ENCODE measurements at regions not wholly inside any gene's neighbourhood (a gene's known extent, or its start where the extent isn't known, plus 50 kb on each side); places are given as distances from the start of the nearest gene placed in this dataset.

DNA sequence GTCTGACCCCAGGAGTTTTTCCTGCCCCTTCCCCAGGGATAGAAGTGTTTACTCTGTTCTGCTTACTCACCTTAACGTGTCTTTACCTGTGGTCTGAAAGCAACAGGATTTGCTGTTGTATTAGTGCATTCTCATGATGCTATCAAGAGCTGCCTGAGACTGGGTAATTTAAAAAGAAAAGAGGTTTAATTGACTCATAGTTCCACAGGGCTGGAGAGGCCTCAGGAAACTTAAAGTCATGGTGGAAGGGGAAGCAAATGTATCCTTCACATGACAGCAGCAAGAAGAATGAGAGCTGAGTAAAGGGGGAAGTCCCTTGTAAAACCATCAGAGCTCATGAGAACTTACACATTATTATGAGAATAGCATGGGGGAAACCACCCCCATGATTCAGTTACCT lies 240.4 kb downstream of the SNAPC1 start:
- DNase-seq (ENCODE audit: low read depth in 4 of 4, low spot score in 3 of 4) = no peak

GRCh38 chr14:62003701-62004100 lies 241.5 kb downstream of the SNAPC1 start:
- DNase-seq (ENCODE audit: low read depth in 4 of 4, low spot score in 3 of 4) = no peak

- no peak for DNase-seq (ENCODE audit: low read depth in 4 of 4, low spot score in 3 of 4)
These were observed 244.0 kb downstream of the SNAPC1 start for GRCh38 chr14:62006116-62006731.

GRCh38 chr14:62015243-62015642 lies 253.0 kb downstream of the SNAPC1 start:
- DNase-seq (ENCODE audit: low read depth in 4 of 4, low spot score in 3 of 4) = no peak

DNA sequence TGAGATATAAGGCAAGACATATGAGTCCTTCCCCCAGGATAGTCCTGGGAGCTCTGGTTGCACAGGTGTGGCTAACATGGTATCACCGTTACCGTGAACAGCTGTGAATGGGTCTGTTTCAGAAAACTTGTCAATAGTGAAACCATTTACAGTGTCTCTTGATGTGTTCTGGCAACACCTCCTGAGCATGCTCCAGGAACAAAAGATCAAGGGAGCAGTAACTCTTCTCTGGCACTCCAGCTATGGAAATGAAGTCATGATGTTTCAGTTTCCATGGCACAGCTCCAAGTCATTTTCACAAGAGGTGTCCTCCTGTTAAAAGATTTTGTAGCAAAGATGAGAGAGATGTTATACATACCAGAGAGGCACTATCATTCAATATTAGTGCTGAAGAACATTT lies 253.7 kb downstream of the SNAPC1 start:
- DNase-seq (ENCODE audit: low read depth in 4 of 4, low spot score in 3 of 4) = no peak

DNA sequence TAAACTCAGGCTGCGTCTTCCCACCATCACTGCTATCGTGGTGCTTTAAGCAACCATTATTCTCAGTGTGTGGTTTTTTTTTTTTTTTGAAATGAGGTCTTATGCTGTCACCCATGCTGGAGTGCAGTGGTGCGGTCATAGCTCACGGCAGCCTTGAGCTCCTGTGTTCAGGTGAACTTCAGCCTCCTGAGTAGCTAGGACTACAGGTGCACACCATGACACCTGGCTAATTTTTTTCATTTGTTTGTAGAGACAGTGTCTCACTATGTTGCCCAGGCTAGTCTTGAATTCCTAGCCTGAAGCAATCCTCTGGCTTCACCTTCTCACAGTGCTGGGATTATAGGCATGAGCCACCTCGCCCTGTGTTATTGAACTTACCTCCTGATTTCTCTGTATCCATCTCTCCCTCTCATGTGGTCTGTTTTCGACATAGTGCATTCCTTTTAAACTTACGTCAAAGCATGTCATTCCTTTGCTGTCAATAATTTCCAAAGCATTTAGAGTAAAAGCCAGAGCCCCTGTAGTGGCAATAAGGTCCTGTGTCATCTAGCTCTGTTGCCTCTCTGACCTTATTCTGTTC lies 255.5 kb downstream of the SNAPC1 start:
- no peak for DNase-seq (ENCODE audit: low read depth in 4 of 4, low spot score in 3 of 4)

GRCh38 chr14:62018606-62019005 lies 256.4 kb downstream of the SNAPC1 start:
- no peak for DNase-seq (ENCODE audit: low read depth in 4 of 4, low spot score in 3 of 4)

DNA sequence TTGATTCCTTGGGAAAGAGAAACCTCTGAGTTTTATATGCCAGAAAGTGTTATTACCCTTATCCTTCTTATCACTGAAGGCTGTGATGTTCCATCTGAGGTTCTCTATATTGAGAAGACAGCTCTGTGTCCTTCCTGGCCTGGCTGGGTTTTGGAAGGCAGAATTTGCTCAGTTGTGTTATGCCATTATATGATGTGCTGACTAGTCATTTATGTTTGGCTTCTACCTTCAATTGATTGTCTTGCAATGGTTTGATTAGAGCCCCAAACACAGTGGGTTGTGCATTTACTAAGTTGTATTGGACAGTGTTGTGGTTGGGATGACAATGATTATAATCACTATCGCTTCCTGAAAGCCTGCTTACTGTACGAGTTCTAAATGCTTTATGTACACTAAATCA lies 265.7 kb downstream of the SNAPC1 start:
- no peak for DNase-seq (ENCODE audit: low read depth in 4 of 4, low spot score in 3 of 4)

GRCh38 chr14:62029569-62029924 lies 267.3 kb downstream of the SNAPC1 start:
- no peak for DNase-seq (ENCODE audit: low read depth in 4 of 4, low spot score in 3 of 4)

- DNase-seq (ENCODE audit: low read depth in 4 of 4, low spot score in 3 of 4) = no peak
These were observed 268.2 kb downstream of the SNAPC1 start for GRCh38 chr14:62030387-62030786.

DNA sequence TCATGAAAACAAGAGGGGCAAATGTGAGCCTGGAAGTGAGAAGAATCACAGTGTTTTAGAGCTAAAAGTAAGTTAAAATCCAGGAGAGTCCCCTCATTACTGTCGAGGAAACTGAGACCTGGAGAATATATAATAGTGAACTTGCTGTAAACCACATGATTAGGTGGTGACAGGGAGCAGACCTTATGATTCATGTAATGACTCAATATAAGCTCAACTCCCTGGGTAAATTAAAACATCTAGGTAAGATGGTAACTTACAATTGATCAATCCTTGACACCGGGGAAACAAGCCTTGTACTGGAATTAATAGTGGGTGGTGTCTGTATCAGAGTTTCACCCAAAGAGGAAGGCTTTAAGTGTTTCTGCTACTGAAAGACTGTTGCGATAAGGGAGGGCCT lies 269.3 kb downstream of the SNAPC1 start:
- no peak for DNase-seq (ENCODE audit: low read depth in 4 of 4, low spot score in 3 of 4)

DNA sequence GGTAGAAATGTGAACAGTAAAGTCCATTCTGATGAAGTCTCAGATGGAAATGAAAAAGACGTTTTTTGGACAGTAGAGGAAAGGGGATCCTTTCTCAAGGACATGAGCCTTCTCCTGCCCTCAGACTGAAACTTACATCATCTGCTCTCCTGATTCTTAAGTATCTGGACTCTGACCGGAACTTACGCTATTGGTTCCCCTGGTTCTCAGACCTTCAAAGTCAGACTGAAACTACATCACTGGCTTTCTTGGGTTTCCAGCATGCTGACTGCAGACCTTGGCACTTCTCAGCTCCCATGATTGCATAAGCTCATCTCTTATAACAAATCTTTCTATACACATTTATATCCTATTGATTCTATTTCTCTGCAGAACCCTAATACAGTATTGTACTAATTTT lies 291.0 kb downstream of the SNAPC1 start:
- no peak for DNase-seq (ENCODE audit: low read depth in 4 of 4, low spot score in 3 of 4)

- DNase-seq (ENCODE audit: low read depth in 4 of 4, low spot score in 3 of 4) = no peak
These were observed 294.6 kb downstream of the SNAPC1 start for GRCh38 chr14:62056789-62057188.

GRCh38 chr14:62062645-62063044 lies 300.4 kb downstream of the SNAPC1 start:
- DNase-seq (ENCODE audit: low read depth in 4 of 4, low spot score in 3 of 4) = no peak

DNA sequence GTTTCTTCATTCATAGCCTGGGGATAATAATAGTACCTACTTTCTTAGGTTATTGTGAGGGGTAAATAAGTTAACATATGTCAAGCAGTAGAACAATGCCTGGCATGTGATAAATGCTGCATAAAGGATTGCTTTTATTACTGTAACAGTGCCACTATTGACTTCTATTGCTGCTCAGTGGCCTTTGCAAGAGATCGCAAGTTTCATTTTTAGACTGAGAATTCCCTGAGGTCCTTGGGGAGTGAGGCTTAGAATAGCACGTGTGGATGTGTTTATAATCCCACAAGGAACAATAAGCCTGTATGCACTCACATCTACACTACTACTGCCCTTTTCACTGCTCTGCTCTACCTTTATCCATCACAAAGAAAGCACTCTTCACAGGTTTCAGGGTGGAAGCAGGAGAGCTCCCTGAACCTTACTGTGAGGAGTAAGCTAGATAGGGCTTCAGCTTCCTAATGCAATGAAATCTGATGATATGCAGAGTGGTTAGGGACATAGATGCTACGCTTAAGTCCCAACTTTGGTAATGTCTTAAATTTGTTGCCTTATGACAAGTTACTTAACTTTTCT lies 302.6 kb downstream of the SNAPC1 start:
- DNase-seq (ENCODE audit: low read depth in 4 of 4, low spot score in 3 of 4) = no peak

DNA sequence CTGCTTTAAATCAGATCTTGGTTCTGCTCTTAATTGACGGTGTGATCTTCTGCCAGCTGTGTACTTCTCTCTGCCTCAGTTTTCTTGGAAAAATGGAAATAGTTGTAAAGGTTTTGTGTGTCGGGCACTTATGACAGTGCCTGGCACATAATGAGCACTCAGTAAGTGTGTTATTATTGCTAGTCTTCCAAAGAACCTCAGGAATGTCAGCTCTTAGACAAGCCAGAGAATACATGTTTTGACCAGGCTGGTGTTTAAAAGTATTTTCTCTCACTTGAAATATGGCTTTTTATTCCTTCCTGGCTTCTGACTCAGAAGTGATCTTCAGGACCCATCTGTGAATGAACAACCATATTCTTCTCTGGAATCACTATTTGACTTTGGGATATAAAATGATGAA lies 304.1 kb downstream of the SNAPC1 start:
- DNase-seq (ENCODE audit: low read depth in 4 of 4, low spot score in 3 of 4) = no peak

DNA sequence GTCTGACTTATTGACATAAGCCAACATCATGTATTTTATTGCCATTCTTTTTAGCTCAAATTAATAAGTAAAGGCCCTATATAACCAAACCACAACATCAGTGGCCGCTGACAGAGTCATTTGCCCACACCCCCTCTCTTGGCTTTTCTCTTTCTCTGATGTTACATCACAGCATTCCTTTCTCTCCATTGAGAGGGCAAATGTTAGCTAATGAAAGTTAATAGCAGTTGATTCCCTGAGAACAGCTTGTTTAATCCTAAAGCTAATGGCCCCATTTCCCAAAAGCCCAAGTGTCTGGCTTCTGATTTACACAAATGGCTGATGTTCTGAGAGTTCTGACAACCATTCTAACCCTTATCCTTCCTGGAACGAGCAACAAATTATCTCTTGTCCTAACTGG lies 308.8 kb downstream of the SNAPC1 start:
- no peak for DNase-seq (ENCODE audit: low read depth in 4 of 4, low spot score in 3 of 4)

DNA sequence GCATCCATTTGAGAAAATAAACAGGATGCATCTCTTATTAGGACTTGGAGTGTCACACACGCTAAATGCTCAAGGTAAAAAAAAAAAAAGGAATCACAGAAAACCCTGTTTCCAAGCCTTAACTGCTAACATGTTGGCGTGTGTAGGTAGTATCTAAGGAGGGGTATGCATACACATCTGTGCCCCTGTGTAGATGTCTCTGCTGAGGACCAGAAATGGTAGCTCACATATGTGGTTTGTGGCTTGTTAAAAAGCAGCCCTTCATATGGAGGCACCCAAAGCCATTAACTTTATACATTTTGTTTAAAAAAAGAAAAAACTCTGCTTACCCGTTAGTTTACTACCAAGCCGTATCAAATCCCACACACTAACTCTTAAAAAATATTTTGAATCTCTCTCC lies 314.1 kb downstream of the SNAPC1 start:
- no peak for DNase-seq (ENCODE audit: low read depth in 4 of 4, low spot score in 3 of 4)

GRCh38 chr14:62076825-62077605 lies 314.8 kb downstream of the SNAPC1 start:
- DNase-seq (ENCODE audit: low read depth in 4 of 4, low spot score in 3 of 4) = no peak

GRCh38 chr14:62077676-62078261 lies 315.5 kb downstream of the SNAPC1 start:
- DNase-seq (ENCODE audit: low read depth in 4 of 4, low spot score in 3 of 4) = no peak

DNA sequence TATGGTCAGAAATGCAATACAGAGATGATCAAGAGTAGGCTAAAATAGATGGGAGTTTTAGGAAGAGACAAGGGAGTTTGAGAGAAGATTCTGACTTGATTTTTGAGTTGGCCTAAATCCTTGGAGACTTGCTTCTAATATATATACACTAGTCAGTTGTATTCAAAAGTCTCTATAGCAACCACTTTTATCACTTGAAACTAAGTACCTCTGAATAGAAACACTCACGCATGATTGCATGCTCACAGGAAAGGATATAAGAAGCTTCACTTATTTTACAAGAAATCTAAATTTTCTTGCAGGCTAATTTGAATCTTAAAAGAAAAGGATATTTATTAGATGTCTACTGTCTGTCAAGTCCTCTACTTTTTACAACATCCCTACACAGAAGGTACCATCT lies 316.8 kb downstream of the SNAPC1 start:
- no peak for DNase-seq (ENCODE audit: low read depth in 4 of 4, low spot score in 3 of 4)
